GM12878 (cell line): ENCODE measurements at regions not wholly inside any gene's neighbourhood (a gene's known extent, or its start where the extent isn't known, plus 50 kb on each side); places are given as distances from the start of the nearest gene placed in this dataset.

ENCODE experiments used
- CREM ChIP-seq: IDR thresholded peaks from 2 replicates; pipeline ENCODE4 v1.6.1; 2014; ENCODE audit warnings: antibody characterized with exemption, low read depth
- CTCF ChIP-seq, 3 experiments: IDR thresholded peaks in 2 of 3; conservative IDR thresholded peaks in 1 of 3; 2 replicates each; pipeline ENCODE4 v1.5.1; 2011; ENCODE audit warnings: low read depth in 3 of 3, low read length in 3 of 3, mild to moderate bottlenecking in 3 of 3, control low read depth in 2 of 3, moderate library complexity in 2 of 3, inconsistent platforms in 1 of 3, mixed read lengths in 1 of 3; ENCODE audit not compliant: control insufficient read depth in 2 of 3, insufficient read depth in 1 of 3; ENCODE audit errors: extremely low read depth in 1 of 3
- EP300 ChIP-seq, 2 experiments: fragments of 150-350 bp in 1 of 2; IDR thresholded peaks; 2 replicates each; pipeline ENCODE4 v1.6.1; 2011 to 2012; ENCODE audit warnings: low read depth in 2 of 2, low read length in 2 of 2, borderline replicate concordance in 1 of 2, improper control_type of control experiment in 1 of 2, inconsistent platforms in 1 of 2; ENCODE audit not compliant: control insufficient read depth in 1 of 2
- EZH2 ChIP-seq: IDR thresholded peaks from 2 replicates; pipeline ENCODE4 v1.6.1; 2012; ENCODE audit warnings: low read depth, mild to moderate bottlenecking, control low read depth, inconsistent platforms, low read length, borderline replicate concordance; ENCODE audit not compliant: control insufficient read depth
- FOXM1 ChIP-seq: IDR thresholded peaks from 2 replicates; pipeline ENCODE4 v1.6.1; 2012; ENCODE audit warnings: low read depth, mild to moderate bottlenecking, inconsistent platforms, low read length, moderate library complexity
- JUND ChIP-seq: IDR thresholded peaks from 2 replicates; pipeline ENCODE4 v1.6.1; 2012; ENCODE audit warnings: low read depth, mild to moderate bottlenecking, low read length, improper control_type of control experiment, moderate library complexity
- MXI1 ChIP-seq: fragments of 150-350 bp; IDR thresholded peaks from 2 replicates; pipeline ENCODE4 v1.6.1; 2011; ENCODE audit warnings: low read depth, mild to moderate bottlenecking, inconsistent platforms, low read length, improper control_type of control experiment
- NR2C2 ChIP-seq: IDR thresholded peaks from 2 replicates; pipeline ENCODE4 v1.6.1; 2011; ENCODE audit warnings: borderline replicate concordance, low read depth; ENCODE audit not compliant: control insufficient read depth, insufficient read length
- PAX5 ChIP-seq: IDR thresholded peaks from 2 replicates; pipeline ENCODE4 v1.6.1; 2011; ENCODE audit warnings: low read depth, low read length, borderline replicate concordance
- SPI1 ChIP-seq: IDR thresholded peaks from 2 replicates; pipeline ENCODE4 v1.6.1; 2011; ENCODE audit warnings: low read depth, mild to moderate bottlenecking, low read length, moderate library complexity, borderline replicate concordance; ENCODE audit not compliant: insufficient read depth
- SUZ12 ChIP-seq: fragments of 200-600 bp; sonication (generic); IDR thresholded peaks from one replicate; pipeline ENCODE4 v1.6.1; 2018; ENCODE audit warnings: antibody characterized with exemption, mild to moderate bottlenecking; ENCODE audit not compliant: unreplicated experiment
- ZBTB33 ChIP-seq: fragments of 450-650 bp; IDR thresholded peaks from 2 replicates; pipeline ENCODE4 v1.6.1; 2017; ENCODE audit warnings: mild to moderate bottlenecking
- ZNF687 ChIP-seq: fragments of 450-650 bp; IDR thresholded peaks from 2 replicates; pipeline ENCODE4 v1.6.1; 2017; ENCODE audit warnings: mild to moderate bottlenecking, moderate library complexity
- TF ChIP-seq, protein P1 (sequence below): IDR thresholded peaks from 2 replicates; pipeline ENCODE4 v1.6.1; 2011; ENCODE audit warnings: mild to moderate bottlenecking, low read depth, low read length, moderate library complexity; ENCODE audit not compliant: insufficient replicate concordance

- no peak for TF ChIP-seq JUND
- no peak for TF ChIP-seq CTCF (IDR thresholded peaks at IDR 0.05 in 2 of 3, conservative IDR thresholded peaks at IDR 0.05 in 1 of 3; ENCODE audit: control insufficient read depth in 2 of 3, extremely low read depth in 1 of 3, insufficient read depth in 1 of 3, low read depth in 3 of 3, low read length in 3 of 3)
- TF ChIP-seq, protein P1, sequence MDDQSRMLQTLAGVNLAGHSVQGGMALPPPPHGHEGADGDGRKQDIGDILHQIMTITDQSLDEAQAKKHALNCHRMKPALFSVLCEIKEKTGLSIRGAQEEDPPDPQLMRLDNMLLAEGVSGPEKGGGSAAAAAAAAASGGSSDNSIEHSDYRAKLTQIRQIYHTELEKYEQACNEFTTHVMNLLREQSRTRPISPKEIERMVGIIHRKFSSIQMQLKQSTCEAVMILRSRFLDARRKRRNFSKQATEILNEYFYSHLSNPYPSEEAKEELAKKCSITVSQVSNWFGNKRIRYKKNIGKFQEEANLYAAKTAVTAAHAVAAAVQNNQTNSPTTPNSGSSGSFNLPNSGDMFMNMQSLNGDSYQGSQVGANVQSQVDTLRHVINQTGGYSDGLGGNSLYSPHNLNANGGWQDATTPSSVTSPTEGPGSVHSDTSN: no peak
- no peak for TF ChIP-seq SUZ12
- TF ChIP-seq PAX5: no peak
- no peak for TF ChIP-seq EP300 (IDR thresholded peaks at IDR 0.05; ENCODE audit: borderline replicate concordance in 1 of 2, control insufficient read depth in 1 of 2, low read depth in 2 of 2, low read length in 2 of 2)
- TF ChIP-seq SPI1: no peak
- TF ChIP-seq ZBTB33: no peak
- TF ChIP-seq FOXM1: no peak
- no peak for TF ChIP-seq ZNF687
- TF ChIP-seq NR2C2: no peak
- no peak for TF ChIP-seq CREM
- TF ChIP-seq EZH2: no peak
- TF ChIP-seq MXI1: no peak
These were observed 109.8 kb upstream of the TRIM2 start for GRCh38 chr4:153094435-153094834.
